H1 (cell line): ENCODE measurements at regions not wholly inside any gene's neighbourhood (a gene's known extent, or its start where the extent isn't known, plus 50 kb on each side); places are given as distances from the start of the nearest gene placed in this dataset.

Experiments
- CTCF ChIA-PET: fragments of 300-600 bp; sonication (Branson Sonifier 250); formaldehyde crosslinking; loops from one replicate; lab custom pipeline; 2021; ENCODE audit not compliant: partially characterized antibody; lab: Charles Lee
- POLR2A ChIA-PET: fragments of 300-600 bp; sonication (Branson Sonifier 250); formaldehyde crosslinking; loops from one replicate; lab custom pipeline; 2021; ENCODE audit warnings: inconsistent platforms; ENCODE audit not compliant: partially characterized antibody; lab: Charles Lee
- DNase-seq, 2 experiments: peaks; one replicate each; pipeline versions ENCODE4 v3.0.0 to v3.0.0-alpha.2; 2010 to 2022; ENCODE audit warnings: low spot score in 2 of 2, low read depth in 1 of 2, mixed read lengths in 1 of 2
- FAIRE-seq: peaks from 2 replicates; lab custom pipeline; 2011; peaks lifted over from hg19 to GRCh38; lab: Jason Lieb, UNC
- H2AFZ ChIP-seq: 2 replicates; pipeline ENCODE4 v1.8.1; 2012; ENCODE audit warnings: low read length, inconsistent platforms
- H2AK5ac ChIP-seq: 2 replicates; pipeline ENCODE4 v1.6.1; 2013; ENCODE audit warnings: low read depth, low read length
- H2BK120ac ChIP-seq: replicated peaks from 2 replicates; pipeline ENCODE3; 2013; ENCODE audit warnings: low read depth, low read length, inconsistent platforms
- H2BK12ac ChIP-seq: 2 replicates; pipeline ENCODE4 v1.6.1; 2013; ENCODE audit warnings: low read depth, low read length
- H2BK15ac ChIP-seq: 2 replicates; pipeline ENCODE4 v1.6.1; 2013; ENCODE audit warnings: low read length
- H2BK20ac ChIP-seq: 2 replicates; pipeline ENCODE4 v1.6.1; 2013; ENCODE audit warnings: low read length
- H2BK5ac ChIP-seq: 2 replicates; pipeline ENCODE4 v1.6.1; 2013; ENCODE audit warnings: low read depth, low read length
- H3K14ac ChIP-seq: 2 replicates; pipeline ENCODE4 v1.6.1; 2013; ENCODE audit warnings: inconsistent platforms; ENCODE audit not compliant: insufficient read length
- H3K18ac ChIP-seq: 2 replicates; pipeline ENCODE4 v1.6.1; 2013; ENCODE audit warnings: low read length; ENCODE audit errors: extremely low read depth
- H3K23ac ChIP-seq: 2 replicates; pipeline ENCODE4 v1.6.1; 2013; ENCODE audit warnings: inconsistent platforms; ENCODE audit not compliant: insufficient read length
- H3K23me2 ChIP-seq: 2 replicates; pipeline ENCODE4 v1.6.1; 2013; ENCODE audit warnings: low read depth, low read length
- H3K27ac ChIP-seq: 2 replicates; pipeline ENCODE4 v1.6.1; 2011; ENCODE audit warnings: low read depth, low read length, inconsistent platforms
- H3K27me3 ChIP-seq, 4 experiments: replicated peaks in 1 of 4; 1 replicate in 1 of 4; 2 replicates in 3 of 4; pipeline versions ENCODE4 v1.6.1 to v1.8.1; 2011 to 2013; ENCODE audit warnings: low read length in 3 of 4, mild to moderate bottlenecking in 3 of 4, inconsistent platforms in 2 of 4, mixed read lengths in 2 of 4, moderate library complexity in 1 of 4; ENCODE audit not compliant: control insufficient read depth in 3 of 4, insufficient read depth in 3 of 4; ENCODE audit errors: extremely low read depth in 1 of 4
- H3K36me3 ChIP-seq, 4 experiments: 2 replicates each; pipeline versions ENCODE4 v1.6.1 to v1.8.1; 2011 to 2013; ENCODE audit warnings: mild to moderate bottlenecking in 4 of 4, low read length in 3 of 4, moderate library complexity in 2 of 4, control low read depth in 1 of 4, inconsistent platforms in 1 of 4; ENCODE audit not compliant: insufficient read depth in 4 of 4, control insufficient read depth in 2 of 4
- H3K4ac ChIP-seq: replicated peaks from 2 replicates; pipeline ENCODE3; 2013; ENCODE audit warnings: low read length, low read depth, mixed read lengths, inconsistent platforms; ENCODE audit not compliant: insufficient read length
- H3K4me1 ChIP-seq, 4 experiments: replicated peaks in 1 of 4; 1 replicate in 1 of 4; 2 replicates in 3 of 4; pipeline versions ENCODE4 v1.6.1 to v1.8.1; 2011 to 2013; ENCODE audit warnings: low read length in 3 of 4, inconsistent platforms in 2 of 4, mixed read lengths in 1 of 4; ENCODE audit not compliant: insufficient read depth in 4 of 4, control insufficient read depth in 3 of 4
- H3K4me2 ChIP-seq, 2 experiments: 2 replicates each; pipeline versions ENCODE4 v1.6.1 to v1.8.1; 2011 to 2013; ENCODE audit warnings: low read depth in 2 of 2, low read length in 2 of 2, control low read depth in 1 of 2, inconsistent platforms in 1 of 2, mild to moderate bottlenecking in 1 of 2; ENCODE audit not compliant: insufficient read depth in 1 of 2
- H3K4me3 ChIP-seq, 4 experiments: fragments of 200-600, 300-600 bp in 1 of 4; sonication (generic), shearing (Covaris generic), sonication (Bioruptor Twin) in 1 of 4; 2 replicates each; pipeline versions ENCODE4 v1.5.1 to v1.8.1; 2011 to 2016; ENCODE audit warnings: low read length in 4 of 4, low read depth in 3 of 4, control low read depth in 2 of 4, inconsistent platforms in 2 of 4, mild to moderate bottlenecking in 2 of 4, mixed read lengths in 1 of 4, moderate library complexity in 1 of 4; ENCODE audit not compliant: insufficient read depth in 2 of 4; ENCODE audit errors: extremely low read depth in 1 of 4
- H3K56ac ChIP-seq: replicated peaks from 2 replicates; pipeline ENCODE3; 2013; ENCODE audit warnings: low read depth, mild to moderate bottlenecking, mixed read lengths, low read length, inconsistent platforms; ENCODE audit not compliant: insufficient read length
- H3K79me1 ChIP-seq: 2 replicates; pipeline ENCODE4 v1.6.1; 2013; ENCODE audit warnings: low read depth, low read length, control low read depth
- H3K79me2 ChIP-seq, 2 experiments: 2 replicates each; pipeline versions ENCODE4 v1.6.1 to v1.8.1; 2012 to 2013; ENCODE audit warnings: low read length in 2 of 2, mild to moderate bottlenecking in 2 of 2, inconsistent platforms in 1 of 2; ENCODE audit not compliant: insufficient read depth in 2 of 2, control insufficient read depth in 1 of 2
- H3K9ac ChIP-seq, 4 experiments: replicated peaks in 1 of 4; 1 replicate in 1 of 4; 2 replicates in 3 of 4; pipeline versions ENCODE4 v1.6.1 to v1.8.1; 2011 to 2013; ENCODE audit warnings: low read depth in 3 of 4, low read length in 3 of 4, control low read depth in 2 of 4, mild to moderate bottlenecking in 2 of 4, moderate library complexity in 2 of 4, inconsistent platforms in 1 of 4; ENCODE audit errors: extremely low read depth in 1 of 4
- H3K9me3 ChIP-seq, 2 experiments: 2 replicates each; pipeline versions ENCODE4 v1.6.1 to v1.8.1; 2012 to 2013; ENCODE audit warnings: mild to moderate bottlenecking in 2 of 2, moderate library complexity in 2 of 2, control low read depth in 1 of 2, inconsistent platforms in 1 of 2, low read depth in 1 of 2, low read length in 1 of 2, mixed read lengths in 1 of 2; ENCODE audit not compliant: insufficient read depth in 2 of 2
- H4K20me1 ChIP-seq, 2 experiments: replicated peaks in 1 of 2; 2 replicates each; pipeline versions ENCODE3 to v1.8.1; 2011 to 2013; ENCODE audit warnings: inconsistent platforms in 2 of 2, low read length in 2 of 2, mild to moderate bottlenecking in 1 of 2; ENCODE audit not compliant: insufficient read depth in 2 of 2, control insufficient read depth in 1 of 2
- H4K5ac ChIP-seq: 2 replicates; pipeline ENCODE4 v1.6.1; 2013; ENCODE audit warnings: low read length, low read depth, mixed read lengths, inconsistent platforms; ENCODE audit not compliant: insufficient read length
- H4K8ac ChIP-seq: 2 replicates; pipeline ENCODE4 v1.8.0; 2013; ENCODE audit warnings: mild to moderate bottlenecking, moderate library complexity, low read length, inconsistent platforms; ENCODE audit not compliant: insufficient read depth; ENCODE audit errors: extremely low read depth
- H4K91ac ChIP-seq: replicated peaks from 2 replicates; pipeline ENCODE3; 2013; ENCODE audit warnings: low read length, mixed read lengths, inconsistent platforms; ENCODE audit not compliant: insufficient read length
- BRCA1 ChIP-seq: IDR thresholded peaks from 2 replicates; pipeline ENCODE4 v1.6.1; 2012; ENCODE audit warnings: low read depth, low read length, improper control_type of control experiment
- WGBS, 2 experiments: shearing (Covaris generic) in 1 of 2; methylation state at CpG; one replicate each; pipeline versions ENCODE4 v1.1.6 to v1.1.7; 2013 to 2015; ENCODE audit warnings: low lambda C conversion rate in 2 of 2, mixed read lengths in 2 of 2, inconsistent platforms in 1 of 2, low coverage in 1 of 2, missing lambda C conversion rate in 1 of 2; ENCODE audit not compliant: insufficient replicate concordance in 2 of 2, insufficient coverage in 1 of 2, insufficient read length in 1 of 2; ENCODE audit errors: extremely low coverage in 1 of 2, missing lambda C conversion rate in 1 of 2; 5-methylcytosine and 5-hydroxymethylcytosine counted together

- no peaks in the 10 kb centered on the region for H3K9me3 ChIP-seq
- no peaks in the 10 kb centered on the region for H3K23me2 ChIP-seq
- no peak overlapping the region for H2AFZ ChIP-seq
- POLR2A ChIA-PET = interaction anchor here (1.3 kb wide), 1 partner anchor 11 kb away, joined by 3 read pairs; no protein-coding TSS in a partner anchor
- H4K20me1 ChIP-seq = no peaks in the 10 kb centered on the region
- H3K27ac ChIP-seq = no peak overlapping the region
- no peak overlapping the region for H2BK5ac ChIP-seq
- H3K23ac ChIP-seq = no peak overlapping the region
- no peak overlapping the region for H2BK20ac ChIP-seq
- no peaks in the 10 kb centered on the region for H3K27me3 ChIP-seq
- H3K36me3 ChIP-seq = no peaks in the 10 kb centered on the region
- no peak for DNase-seq
- no peak overlapping the region for H3K56ac ChIP-seq
- no peaks in the 10 kb centered on the region for H3K4me1 ChIP-seq
- no peak overlapping the region for H3K4me3 ChIP-seq
- no peak overlapping the region for H3K14ac ChIP-seq
- H3K4ac ChIP-seq = no peak overlapping the region
- no peak overlapping the region for H3K4me2 ChIP-seq
- no peak overlapping the region for H3K18ac ChIP-seq
- H3K9ac ChIP-seq = no peak overlapping the region
- no peak overlapping the region for H2AK5ac ChIP-seq
- H2BK120ac ChIP-seq = no peak overlapping the region
- H4K8ac ChIP-seq = no peak overlapping the region
- no peak overlapping the region for H4K5ac ChIP-seq
- no peak overlapping the region for H2BK15ac ChIP-seq
- FAIRE-seq = no peak
- no peak overlapping the region for H4K91ac ChIP-seq
- H3K79me1 ChIP-seq = no peaks in the 10 kb centered on the region
- 95% methylated on average over 5 of the region's 5 CpGs; no CpG with 5 or more reads in 1 of the 2 experiments for WGBS, 2 experiments
- H3K79me2 ChIP-seq = no peaks in the 10 kb centered on the region
- CTCF ChIA-PET = no interaction called here
- H2BK12ac ChIP-seq = no peak overlapping the region
- TF ChIP-seq BRCA1 = no peak
Observed at GRCh38 chr5:4980201-4980600, 159.9 kb upstream of the ADAMTS16 start.
